IMR-90 (cell line): ENCODE measurements at regions not wholly inside any gene's neighbourhood (a gene's known extent, or its start where the extent isn't known, plus 50 kb on each side); places are given as distances from the start of the nearest gene placed in this dataset.

Experiments used
- ATAC-seq: fragments of 200-7000 bp; cut with Tn5 transposase; 2 replicates; pipeline ENCODE4 v1.9.1; 2020; ENCODE audit warnings: low read depth, mild to moderate bottlenecking, moderate library complexity
- BruUV-seq: library from RNA; stranded (reverse); fragments of 400-500 nt; replicated peaks from 2 replicates; lab custom pipeline; 2021; lab: Mats Ljungman, UMichigan
- CTCF ChIA-PET: fragments of 300-600 bp; formaldehyde crosslinking; extraction: SDS; loops from one replicate; lab custom pipeline; 2021; ENCODE audit warnings: antibody characterized with exemption; lab: Yijun Ruan, JAX
- POLR2A ChIA-PET: fragments of 300-600 bp; sonication (Branson Sonifier 250); formaldehyde crosslinking; loops from one replicate; lab custom pipeline; 2022; ENCODE audit warnings: antibody characterized with exemption; ENCODE audit not compliant: unreplicated experiment; lab: Charles Lee
- DNase-seq: peaks from one replicate; pipeline ENCODE4 v3.0.0; 2013
- H2AFZ ChIP-seq: replicated peaks from 2 replicates; pipeline ENCODE3; 2013; ENCODE audit warnings: low read length, mild to moderate bottlenecking; ENCODE audit not compliant: poor library complexity
- H2AK5ac ChIP-seq: 2 replicates; pipeline ENCODE4 v1.6.1; 2013; ENCODE audit warnings: low read depth, low read length, inconsistent platforms
- H2AK9ac ChIP-seq: replicated peaks from 2 replicates; pipeline ENCODE3; 2013; ENCODE audit warnings: mild to moderate bottlenecking, low read depth, low read length, moderate library complexity; ENCODE audit not compliant: poor library complexity
- H2BK120ac ChIP-seq: 2 replicates; pipeline ENCODE4 v1.6.1; 2013; ENCODE audit warnings: low read depth, low read length, inconsistent platforms
- H2BK15ac ChIP-seq: 3 replicates; pipeline ENCODE4 v1.6.1; 2013; ENCODE audit warnings: low read depth, low read length, inconsistent platforms
- H2BK20ac ChIP-seq: 2 replicates; pipeline ENCODE4 v1.6.1; 2013; ENCODE audit warnings: low read depth, mild to moderate bottlenecking, inconsistent platforms, low read length, moderate library complexity
- H2BK5ac ChIP-seq: 2 replicates; pipeline ENCODE4 v1.6.1; 2013; ENCODE audit warnings: mild to moderate bottlenecking, low read depth, low read length, inconsistent platforms; ENCODE audit not compliant: poor library complexity, severe bottlenecking
- H3K14ac ChIP-seq: replicated peaks from 2 replicates; pipeline ENCODE4 v1.6.1; 2013; ENCODE audit warnings: low read depth, low read length, inconsistent platforms
- H3K18ac ChIP-seq: 2 replicates; pipeline ENCODE4 v1.6.1; 2013; ENCODE audit warnings: low read depth, low read length, control low read depth
- H3K23ac ChIP-seq: 2 replicates; pipeline ENCODE4 v1.6.1; 2013; ENCODE audit warnings: low read depth, low read length, inconsistent platforms
- H3K27ac ChIP-seq: 2 replicates; pipeline ENCODE4 v1.5.1; 2013; ENCODE audit warnings: mild to moderate bottlenecking, control low read depth, low read length; ENCODE audit not compliant: insufficient read depth
- H3K27me3 ChIP-seq: 2 replicates; pipeline ENCODE4 v1.6.1; 2013; ENCODE audit warnings: low read length; ENCODE audit not compliant: control insufficient read depth, insufficient read depth
- H3K36me3 ChIP-seq: 2 replicates; pipeline ENCODE4 v1.6.1; 2013; ENCODE audit warnings: low read length, mixed read lengths; ENCODE audit not compliant: control insufficient read depth, insufficient read depth
- H3K4ac ChIP-seq: 2 replicates; pipeline ENCODE4 v1.6.1; 2013; ENCODE audit warnings: low read depth, low read length, inconsistent platforms
- H3K4me1 ChIP-seq: 2 replicates; pipeline ENCODE4 v1.6.1; 2013; ENCODE audit warnings: low read length, mixed read lengths; ENCODE audit not compliant: control insufficient read depth, insufficient read depth
- H3K4me2 ChIP-seq: 2 replicates; pipeline ENCODE4 v1.6.1; 2013; ENCODE audit warnings: low read depth, mild to moderate bottlenecking, control low read depth, low read length, moderate library complexity
- H3K4me3 ChIP-seq: 2 replicates; pipeline ENCODE4 v1.5.1; 2013; ENCODE audit warnings: low read depth, mild to moderate bottlenecking, control low read depth, low read length, moderate library complexity; ENCODE audit not compliant: insufficient read depth
- H3K56ac ChIP-seq: 2 replicates; pipeline ENCODE4 v1.6.1; 2013; ENCODE audit warnings: low read length, inconsistent platforms; ENCODE audit not compliant: insufficient read depth; ENCODE audit errors: extremely low read depth
- H3K79me1 ChIP-seq, 2 experiments: 2 replicates each; pipeline ENCODE4 v1.6.1; 2013; ENCODE audit warnings: low read length in 2 of 2, inconsistent platforms in 1 of 2, low read depth in 1 of 2
- H3K9ac ChIP-seq: 2 replicates; pipeline ENCODE4 v1.6.1; 2013; ENCODE audit warnings: low read depth, low read length, control low read depth
- H3K9me1 ChIP-seq: 2 replicates; pipeline ENCODE4 v1.6.1; 2013; ENCODE audit warnings: low read length, inconsistent platforms; ENCODE audit not compliant: insufficient read depth
- H3K9me3 ChIP-seq: 2 replicates; pipeline ENCODE4 v1.6.1; 2013; ENCODE audit warnings: low read length; ENCODE audit not compliant: control insufficient read depth, insufficient read depth
- H4K20me1 ChIP-seq: 2 replicates; pipeline ENCODE4 v1.6.1; 2013; ENCODE audit warnings: low read length, inconsistent platforms; ENCODE audit not compliant: insufficient read depth
- H4K5ac ChIP-seq: 2 replicates; pipeline ENCODE4 v1.6.1; 2013; ENCODE audit warnings: mild to moderate bottlenecking, low read depth, low read length, control low read depth
- H4K8ac ChIP-seq, 2 experiments: 2 replicates each; pipeline ENCODE4 v1.6.1; 2013; ENCODE audit warnings: low read depth in 2 of 2, low read length in 2 of 2, control low read depth in 1 of 2, inconsistent platforms in 1 of 2
- H4K91ac ChIP-seq: 2 replicates; pipeline ENCODE4 v1.6.1; 2013; ENCODE audit warnings: low read depth, low read length, inconsistent platforms; ENCODE audit not compliant: insufficient read depth
- BHLHE40 ChIP-seq: fragments of 150-350 bp; IDR thresholded peaks from 2 replicates; pipeline ENCODE4 v1.6.1; 2016; ENCODE audit warnings: mild to moderate bottlenecking, low read depth, low read length
- CHD1 ChIP-seq: IDR thresholded peaks from 2 replicates; pipeline ENCODE4 v1.6.1; 2012; ENCODE audit warnings: low read depth, low read length, improper control_type of control experiment
- MAZ ChIP-seq: IDR thresholded peaks from 2 replicates; pipeline ENCODE4 v1.6.1; 2012; ENCODE audit warnings: low read depth, mild to moderate bottlenecking, low read length, improper control_type of control experiment, moderate library complexity, borderline replicate concordance
- MXI1 ChIP-seq: IDR thresholded peaks from 2 replicates; pipeline ENCODE4 v1.6.1; 2012; ENCODE audit warnings: low read depth, mild to moderate bottlenecking, low read length, moderate library complexity, borderline replicate concordance
- NFE2L2 ChIP-seq: fragments of 150-350 bp; IDR thresholded peaks from 2 replicates; pipeline ENCODE4 v1.6.1; 2016; ENCODE audit warnings: low read depth, mild to moderate bottlenecking, low read length
- POLR2A ChIP-seq: IDR thresholded peaks from 2 replicates; pipeline ENCODE4 v1.6.1; 2012; ENCODE audit warnings: mild to moderate bottlenecking, low read depth, low read length
- RAD21 ChIP-seq: IDR thresholded peaks from 2 replicates; pipeline ENCODE4 v1.6.1; 2012; ENCODE audit warnings: low read length, improper control_type of control experiment
- RCOR1 ChIP-seq: IDR thresholded peaks from 2 replicates; pipeline ENCODE4 v1.6.1; 2012; ENCODE audit warnings: mild to moderate bottlenecking, low read length, improper control_type of control experiment; ENCODE audit not compliant: insufficient replicate concordance
- RFX5 ChIP-seq: IDR thresholded peaks from 2 replicates; pipeline ENCODE4 v1.8.0; 2012; ENCODE audit warnings: low read depth, mild to moderate bottlenecking, low read length, moderate library complexity
- SMC3 ChIP-seq: fragments of 150-350 bp; IDR thresholded peaks from 2 replicates; pipeline ENCODE4 v1.6.1; 2016; ENCODE audit warnings: low read depth, mild to moderate bottlenecking, antibody characterized with exemption, low read length, moderate library complexity
- WGBS, 2 experiments: methylation state at CpG; one replicate each; pipeline versions ENCODE4 v1.1.5 to v1.1.7; 2013; ENCODE audit warnings: missing lambda C conversion rate in 2 of 2; ENCODE audit not compliant: insufficient read length in 1 of 2; ENCODE audit errors: extremely low coverage in 2 of 2; 5-methylcytosine and 5-hydroxymethylcytosine counted together
- dilution Hi-C: fragments of 300-500 bp; cut with HindIII; formaldehyde crosslinking; loops from one replicate; pipeline ENCODE4 v1.14.3; 2018; ENCODE audit warnings: low sequenced_read_pairs; ENCODE audit not compliant: unreplicated experiment
- in situ Hi-C: fragments of 300-500 bp; cut with MboI; formaldehyde crosslinking; loops from 3 replicates; pipeline ENCODE4 v1.14.3; 2019; ENCODE audit warnings: low sequenced_read_pairs, inconsistent platforms, mixed read lengths
- intact Hi-C: fragments of 100-400 bp; cut with micrococcal nuclease; formaldehyde crosslinking; loops from 2 replicates; pipeline ENCODE4 v1.10.0; 2022

GRCh38 chr12:127469331-127469730, 797.6 kb upstream of the TMEM132C start:
- H3K4me2 ChIP-seq: no peak overlapping the region
- dilution Hi-C loops: no loop called here
- no peaks in the 10 kb centered on the region for H4K20me1 ChIP-seq
- H3K56ac ChIP-seq: no peak overlapping the region
- H2BK20ac ChIP-seq: no peak overlapping the region
- H3K27ac ChIP-seq: no peak overlapping the region
- H4K8ac ChIP-seq: no peak overlapping the region
- no peak overlapping the region for H2BK5ac ChIP-seq
- no peak overlapping the region for H2AFZ ChIP-seq
- H4K91ac ChIP-seq: no peak overlapping the region
- H3K4me1 ChIP-seq: no peaks in the 10 kb centered on the region
- intact Hi-C loops: no loop called here
- in situ Hi-C loops: no loop called here
- no peak overlapping the region for H2BK120ac ChIP-seq
- no peak overlapping the region for H3K9ac ChIP-seq
- H3K23ac ChIP-seq: no peak overlapping the region
- no peak overlapping the region for H4K5ac ChIP-seq
- no peak overlapping the region for H3K14ac ChIP-seq
- TF ChIP-seq BHLHE40 (no peak), MAZ (no peak), CHD1 (no peak), POLR2A (no peak), SMC3 (no peak), RFX5 (no peak), NFE2L2 (no peak), RCOR1 (no peak), MXI1 (no peak), RAD21 (no peak)
- DNase-seq (no peak), ATAC-seq (no peak)
- H3K4ac ChIP-seq: no peak overlapping the region
- no peak overlapping the region for H2AK5ac ChIP-seq
- BruUV-seq: no TSS peak
- no peak overlapping the region for H3K18ac ChIP-seq
- no peaks in the 10 kb centered on the region for H3K9me1 ChIP-seq
- H3K9me3 ChIP-seq: peaks cover 2% of the 10 kb centered on the region; the same call in 1 of the 2 replicates
- H3K36me3 ChIP-seq: no peaks in the 10 kb centered on the region
- no peak overlapping the region for H2AK9ac ChIP-seq
- no peaks in the 10 kb centered on the region for H3K27me3 ChIP-seq
- H2BK15ac ChIP-seq: no peak overlapping the region
- WGBS, 2 experiments: no CpG with 5 or more reads among the region's 1 CpG
- no peak overlapping the region for H3K4me3 ChIP-seq
- no peaks in the 10 kb centered on the region for H3K79me1 ChIP-seq
- ChIA-PET CTCF (interaction anchor here (1.1 to 1.2 kb wide), 2 partner anchors 19 to 88 kb away, joined by 3 to 4 read pairs; no protein-coding TSS in a partner anchor), POLR2A (no interaction called here)
